SIG-M5 (cell line): ENCODE measurements at regions not wholly inside any gene's neighbourhood (a gene's known extent, or its start where the extent isn't known, plus 50 kb on each side); places are given as distances from the start of the nearest gene placed in this dataset.

Source experiments
- DNase-seq: peaks from one replicate; lab custom pipeline; 2025; lab: John Stamatoyannopoulos, UW

DNA sequence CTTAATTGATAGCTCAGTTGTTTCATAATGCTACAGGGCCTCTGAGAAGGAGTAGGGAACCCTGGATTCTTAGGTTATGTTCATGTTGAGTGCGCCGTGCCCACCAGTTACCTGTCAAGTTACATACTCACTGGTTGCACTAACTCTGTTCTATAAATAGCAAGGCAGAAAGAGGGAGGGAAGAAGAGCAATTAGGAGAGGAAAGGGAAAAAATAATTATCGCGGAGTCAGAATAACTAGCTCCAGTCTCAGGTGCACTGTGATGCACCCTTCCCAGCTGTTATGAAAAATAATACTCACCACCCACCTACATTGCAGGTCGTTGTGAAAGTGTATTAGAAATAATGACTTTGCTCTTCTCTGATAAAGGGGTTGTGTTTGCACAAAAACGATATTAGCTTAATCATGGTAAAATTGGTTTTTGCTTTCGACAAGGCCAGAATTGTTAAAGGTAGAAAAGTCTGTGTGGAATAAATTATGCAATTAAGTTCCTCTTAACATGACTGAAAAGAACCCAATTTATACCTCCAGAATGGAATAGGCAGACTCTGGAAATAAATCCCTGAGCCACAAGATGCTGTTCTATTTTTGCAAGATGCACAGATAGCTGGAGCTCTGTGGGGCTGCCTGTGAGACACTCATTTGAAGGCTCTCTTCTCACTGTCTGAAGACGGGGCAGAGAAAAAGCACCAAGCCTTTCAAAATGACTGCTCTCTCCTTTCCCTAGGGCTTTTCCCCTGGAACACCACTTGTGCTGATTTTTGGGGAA lies 137.6 kb upstream of the PITRM1 start:
- no peak for DNase-seq

DNA sequence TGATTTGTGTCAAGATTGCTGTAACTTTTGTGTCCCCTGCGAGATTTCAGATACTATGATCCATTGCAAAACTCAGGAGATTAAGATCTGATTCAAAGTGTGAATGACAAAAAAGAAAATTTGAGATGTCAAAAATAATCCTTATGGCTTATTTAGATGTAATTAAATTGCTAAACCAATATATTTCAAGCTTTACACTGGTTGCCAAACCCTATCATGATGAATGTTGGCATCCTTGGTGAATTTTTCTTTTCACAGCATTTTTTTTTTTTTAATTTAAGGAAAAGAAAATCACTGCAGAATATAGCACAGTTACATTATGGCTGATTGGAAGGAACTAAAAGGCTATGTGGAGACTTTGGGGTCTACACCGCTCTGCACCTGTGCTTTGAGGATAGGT lies 133.5 kb upstream of the PITRM1 start:
- DNase-seq = no peak

DNA sequence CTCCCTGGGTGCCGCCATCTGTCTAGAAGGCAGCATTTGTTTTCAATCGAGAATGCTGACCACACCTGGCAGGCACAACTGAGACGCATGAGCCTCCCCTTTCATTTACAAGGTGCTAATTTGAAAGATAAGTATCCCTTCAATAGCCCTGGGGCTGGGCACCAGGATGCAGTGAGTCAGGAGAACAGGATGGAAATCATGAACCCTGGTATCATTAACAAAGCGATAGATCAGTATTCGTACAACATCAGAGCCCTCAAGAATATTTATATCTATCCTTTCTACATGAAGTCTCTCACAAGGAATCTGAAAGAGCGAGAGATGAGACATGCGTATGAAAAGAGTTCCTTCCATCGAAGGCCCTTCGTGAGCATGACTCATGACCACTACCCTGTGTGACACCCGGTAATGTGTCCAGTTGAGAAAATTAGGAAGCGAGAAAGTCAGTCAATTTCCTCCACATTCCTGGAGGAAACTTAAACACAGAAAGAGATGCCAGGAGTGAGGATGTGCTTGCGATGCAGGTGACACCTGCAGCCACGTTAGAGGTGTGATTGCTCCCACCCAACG lies 123.1 kb upstream of the PITRM1 start:
- DNase-seq = no peak

DNA sequence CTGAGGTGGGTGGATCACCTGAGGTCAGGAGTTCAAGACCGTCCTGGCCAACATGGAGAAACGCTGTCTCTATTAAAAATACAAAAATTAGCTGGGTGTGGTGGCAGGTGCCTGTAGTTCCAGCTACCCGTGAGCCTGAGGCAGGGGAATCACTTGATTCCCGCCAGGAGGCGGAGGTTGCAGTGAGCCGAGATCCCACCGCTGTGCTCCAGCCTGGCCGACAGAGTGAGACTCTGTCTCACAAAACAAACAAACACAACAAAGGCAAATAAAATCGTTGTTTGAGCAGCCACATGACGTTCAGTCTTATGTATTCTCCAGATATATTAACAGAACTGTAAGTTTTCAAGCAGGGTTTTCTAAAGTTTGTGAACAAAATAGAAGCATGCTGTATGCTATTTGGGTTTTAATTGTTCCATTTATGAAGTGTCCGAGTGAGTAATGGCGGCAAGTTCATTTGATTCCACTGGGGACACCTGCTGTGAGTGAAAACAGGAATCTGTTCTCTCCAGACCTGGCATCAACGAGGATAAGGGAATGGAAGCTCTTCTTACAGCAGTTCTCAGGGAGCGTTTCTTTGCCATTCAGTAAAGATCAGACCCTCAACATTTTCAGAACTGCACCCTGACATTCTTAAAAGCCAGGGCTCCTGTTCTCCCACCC lies 122.5 kb upstream of the PITRM1 start:
- DNase-seq = no peak

DNA sequence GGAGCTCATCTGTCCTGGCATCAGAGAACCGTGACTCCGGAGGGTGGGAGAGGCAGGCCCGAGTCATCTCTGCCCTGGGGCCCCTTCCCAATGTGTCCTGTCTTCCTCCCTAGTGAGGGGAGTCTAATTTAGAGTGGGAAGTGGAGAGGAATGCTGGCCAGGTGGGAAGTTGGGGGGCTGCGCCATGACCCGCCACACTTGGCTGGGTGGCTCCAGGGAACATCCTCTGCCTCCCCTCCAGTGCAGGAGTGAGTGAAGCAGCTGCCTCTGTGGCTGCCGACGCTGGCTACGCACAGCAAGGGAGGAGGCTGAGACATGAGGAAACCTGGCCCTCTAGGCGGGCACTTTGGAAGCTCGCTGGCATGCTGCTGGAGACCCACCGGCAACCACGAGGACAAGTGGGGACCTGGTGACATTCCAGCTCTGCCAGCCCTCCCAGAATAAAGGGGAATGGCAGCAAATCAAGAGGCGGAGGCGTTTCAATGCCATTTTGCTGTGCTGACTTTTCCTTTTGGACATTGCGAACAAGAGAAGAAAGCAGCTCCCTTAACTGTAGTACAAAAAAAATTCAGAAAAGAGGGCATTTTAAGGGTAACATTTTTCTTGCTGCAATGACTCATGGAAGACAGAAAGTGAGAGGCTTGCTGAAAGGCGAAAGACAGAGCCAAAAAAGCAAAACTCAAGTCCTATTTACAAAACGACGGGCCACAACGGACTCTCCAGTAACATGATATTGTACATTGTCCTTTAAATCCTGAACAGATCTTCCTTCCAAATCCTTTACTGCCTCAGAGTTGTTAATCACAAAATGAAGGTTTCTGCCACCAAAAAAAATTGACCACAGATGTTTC lies 121.2 kb upstream of the PITRM1 start:
- DNase-seq = no peak

DNA sequence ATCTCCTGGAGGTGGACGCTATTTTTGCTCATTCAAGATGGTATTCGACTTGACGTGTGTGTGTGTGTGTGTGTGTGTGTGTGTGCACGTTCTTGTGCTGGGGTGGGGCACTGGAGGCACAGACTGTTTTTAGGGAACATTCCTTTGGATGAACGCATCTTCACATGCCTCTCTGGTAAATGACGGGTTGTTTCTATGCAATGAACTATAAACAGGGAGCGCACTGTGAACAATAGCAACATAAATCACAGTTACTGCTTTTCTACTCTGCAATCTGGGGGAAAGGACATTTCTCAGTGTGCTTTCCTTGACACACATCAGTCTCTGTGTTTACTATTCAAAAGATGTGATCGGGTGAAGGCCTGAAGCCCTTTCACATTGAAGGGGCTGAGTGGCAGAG lies 120.1 kb upstream of the PITRM1 start:
- DNase-seq = no peak

DNA sequence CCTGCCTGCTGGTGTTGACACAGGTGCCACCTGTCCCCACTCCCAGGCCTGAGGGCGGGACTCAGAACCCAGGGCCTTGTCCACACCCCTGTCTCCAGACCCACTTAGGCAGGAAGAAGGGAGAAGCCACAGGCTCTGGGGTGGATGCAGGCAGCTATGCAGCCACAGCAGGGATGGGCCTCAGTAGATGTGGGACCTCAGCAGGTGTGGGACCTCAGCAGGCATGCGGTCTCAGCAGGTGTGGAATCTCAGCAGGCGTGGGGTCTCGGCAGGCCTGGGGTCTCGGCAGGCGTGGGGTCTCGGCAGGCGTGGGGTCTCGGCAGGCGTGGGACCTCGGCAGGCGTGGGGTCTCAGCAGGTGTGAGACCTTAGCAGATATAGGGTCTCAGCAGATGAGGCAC lies 118.0 kb upstream of the PITRM1 start:
- no peak for DNase-seq

DNA sequence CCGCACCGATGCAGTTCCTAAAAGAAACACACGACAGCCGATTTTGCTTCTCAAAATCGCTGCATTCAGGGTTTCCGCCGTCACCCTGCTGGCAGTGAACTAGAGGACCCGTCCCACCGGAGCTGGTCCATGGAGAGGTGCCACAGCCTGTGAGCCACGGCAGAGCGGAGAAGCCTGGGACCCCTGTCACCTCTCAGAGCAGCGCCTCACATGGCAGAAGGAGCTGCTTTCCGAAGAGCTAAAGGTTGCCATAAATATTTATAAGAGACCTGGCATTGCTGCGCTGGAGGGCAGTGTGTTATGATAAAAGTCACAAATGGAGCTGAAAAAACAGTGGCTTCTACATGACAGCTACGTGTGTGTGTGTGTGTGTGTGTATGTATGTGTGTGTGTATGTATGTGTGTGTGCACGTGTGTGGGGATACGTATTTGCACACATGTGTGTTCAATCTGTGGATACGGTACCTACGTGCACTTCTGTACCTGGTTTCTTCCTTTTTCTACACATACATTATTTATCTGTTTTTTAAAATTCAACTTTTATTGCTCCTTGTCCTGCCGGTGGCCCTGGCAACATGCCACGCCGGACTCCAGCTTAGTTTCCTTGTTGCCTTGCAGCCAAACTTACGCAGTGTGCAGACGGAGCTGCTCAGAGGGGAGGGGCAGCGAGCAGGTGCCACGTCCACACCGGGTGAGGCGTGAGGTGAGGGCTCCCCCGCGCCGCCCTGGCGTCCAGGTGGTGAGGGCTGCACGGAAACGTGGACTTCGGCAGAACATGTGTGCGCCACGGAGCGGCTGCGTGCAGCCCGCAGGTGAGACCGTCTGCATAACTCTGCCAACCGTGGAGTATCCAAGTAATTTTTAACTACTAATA lies 115.2 kb upstream of the PITRM1 start:
- DNase-seq = no peak

DNA sequence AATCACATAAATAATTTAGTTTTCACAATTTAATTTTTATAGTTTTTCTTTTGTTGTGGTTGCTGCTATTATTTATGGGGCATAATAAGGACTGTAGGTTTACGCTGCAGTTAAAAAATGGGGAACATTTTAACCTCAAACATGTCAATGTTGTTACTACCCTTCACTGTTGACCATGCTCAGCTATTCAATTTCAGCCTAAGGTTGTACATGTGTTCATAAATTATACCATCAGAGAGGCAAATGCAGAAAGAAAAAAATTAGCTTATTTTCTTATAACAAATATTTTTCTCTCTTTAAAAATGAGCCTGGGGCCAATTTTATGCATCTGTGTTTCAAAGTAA lies 110.1 kb upstream of the PITRM1 start:
- DNase-seq = no peak

DNA sequence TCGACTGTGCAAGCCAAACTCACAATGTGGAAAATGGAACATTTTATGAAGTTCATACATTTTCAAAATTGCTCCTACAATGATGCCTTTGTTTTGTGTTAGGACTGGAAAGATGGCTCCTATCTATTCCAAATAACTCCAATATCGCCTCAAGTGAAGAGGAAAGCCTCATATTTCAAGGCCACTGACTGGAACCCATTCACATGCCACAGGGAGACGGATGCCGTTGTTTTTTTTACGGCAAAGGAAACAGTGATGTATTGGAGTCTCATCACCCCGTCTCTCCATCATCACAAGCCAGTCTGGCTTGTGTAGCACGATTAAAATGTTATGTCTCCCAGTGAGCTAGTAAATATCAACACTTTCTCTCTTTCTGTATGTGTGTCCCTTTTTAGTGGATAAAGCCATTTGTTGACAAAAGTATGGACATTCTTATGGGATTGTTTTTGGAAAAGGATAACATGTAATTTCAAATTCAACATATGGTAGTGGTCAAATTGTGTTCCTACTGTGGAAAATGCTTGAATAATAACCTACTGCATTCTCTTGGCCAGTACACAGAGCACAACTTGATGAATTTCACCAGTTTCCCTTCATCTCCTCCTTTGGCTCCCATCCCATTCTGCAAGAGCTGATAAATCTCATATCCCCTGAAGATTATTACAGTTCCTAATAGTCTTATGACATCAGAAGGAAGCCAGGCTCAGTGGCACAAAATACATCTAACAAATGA lies 109.5 kb upstream of the PITRM1 start:
- DNase-seq = no peak

DNA sequence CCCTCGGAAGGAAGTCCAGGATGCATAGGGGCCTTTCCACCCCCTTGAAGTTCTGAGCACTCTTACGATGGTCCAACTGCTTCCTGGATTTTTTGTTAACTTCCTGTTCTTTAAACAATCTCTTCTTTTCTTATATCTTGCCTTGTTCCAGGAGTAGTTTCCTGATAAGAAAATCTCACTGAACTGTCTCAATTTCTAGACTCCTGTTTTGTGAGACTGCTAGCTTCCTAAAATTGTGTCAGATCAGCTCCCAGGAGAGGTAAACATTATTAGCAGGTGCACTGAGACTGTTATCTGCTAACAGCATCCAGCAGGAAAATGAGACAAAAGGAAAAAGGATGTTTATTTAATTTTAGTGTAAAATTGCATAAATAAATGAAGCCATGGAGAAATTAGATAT lies 106.2 kb upstream of the PITRM1 start:
- no peak for DNase-seq

DNA sequence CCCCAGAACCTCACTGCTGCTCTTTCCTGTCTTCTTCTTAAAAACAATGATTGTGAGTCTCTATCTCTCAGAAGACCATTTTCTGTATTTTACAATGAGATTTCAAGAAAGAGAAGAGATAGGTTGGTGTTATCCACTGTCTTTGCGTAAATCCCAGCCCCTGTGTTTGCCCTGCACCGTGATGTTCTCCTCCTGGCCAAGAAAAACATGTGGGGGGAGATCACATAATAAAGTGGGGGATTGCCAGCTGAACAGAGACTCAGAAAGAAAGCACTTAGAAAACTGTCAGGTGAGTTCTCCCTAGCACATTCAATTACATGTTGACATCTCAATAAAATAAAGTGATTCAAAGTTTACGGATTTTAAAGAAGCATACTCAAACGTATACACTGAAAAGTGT lies 105.0 kb upstream of the PITRM1 start:
- no peak for DNase-seq

DNA sequence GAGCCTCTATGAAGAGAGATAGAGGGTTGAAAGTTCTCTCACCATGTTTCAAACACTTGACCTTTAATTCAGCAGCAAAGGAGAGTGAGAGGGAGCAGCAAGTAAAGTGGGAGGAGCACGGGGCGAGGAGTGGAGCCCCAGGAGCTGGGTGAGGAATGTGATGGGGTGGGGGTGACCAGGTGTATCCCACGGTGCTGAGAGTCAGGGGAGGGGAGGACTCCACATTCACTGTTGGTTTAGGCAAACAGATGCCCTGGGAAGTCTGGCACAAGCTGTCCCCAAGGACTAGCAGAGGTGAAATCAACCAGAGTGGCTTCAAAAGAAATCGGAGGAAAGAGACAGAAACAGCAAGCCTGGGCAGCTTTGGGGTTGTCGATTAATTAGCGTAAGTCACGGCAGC lies 101.8 kb upstream of the PITRM1 start:
- no peak for DNase-seq

DNA sequence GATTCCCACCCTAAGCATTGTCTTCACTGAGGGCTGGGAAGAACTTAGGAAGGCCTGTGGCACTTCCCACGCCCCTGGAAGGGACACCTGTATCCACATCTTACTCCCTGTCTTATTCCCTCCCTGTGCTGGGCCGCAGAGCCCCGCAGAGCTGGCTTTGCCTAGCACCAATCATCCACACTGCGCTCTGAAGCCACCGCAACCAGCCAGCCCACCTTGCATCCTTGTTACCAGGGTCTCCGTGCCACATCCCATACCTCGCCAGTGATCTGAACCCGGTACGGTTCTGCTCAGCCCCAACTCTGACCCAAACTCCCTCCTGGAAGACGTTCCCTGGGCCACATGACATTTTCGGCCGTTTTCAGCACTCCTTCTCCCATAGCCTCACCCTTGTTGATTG lies 101.4 kb upstream of the PITRM1 start:
- DNase-seq = no peak

DNA sequence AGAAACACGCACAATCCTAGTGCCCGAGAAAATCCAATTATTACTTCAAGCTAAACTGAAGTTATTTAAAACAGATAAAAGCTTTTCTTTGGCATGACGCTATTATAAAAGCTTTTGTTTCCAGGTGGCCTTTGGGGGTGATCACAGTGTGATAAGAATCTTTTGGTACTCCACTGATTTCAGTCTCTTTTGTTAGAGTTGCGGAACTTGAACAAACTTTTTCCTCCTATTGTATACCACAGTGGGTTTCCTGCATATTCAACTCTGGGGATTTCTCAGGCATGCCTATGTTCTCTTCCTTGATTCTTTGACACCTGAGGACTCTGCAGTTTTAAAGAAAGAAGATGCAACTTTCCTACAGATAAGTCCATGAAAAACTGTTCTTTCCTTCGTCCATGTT lies 99.7 kb upstream of the PITRM1 start:
- DNase-seq = no peak

DNA sequence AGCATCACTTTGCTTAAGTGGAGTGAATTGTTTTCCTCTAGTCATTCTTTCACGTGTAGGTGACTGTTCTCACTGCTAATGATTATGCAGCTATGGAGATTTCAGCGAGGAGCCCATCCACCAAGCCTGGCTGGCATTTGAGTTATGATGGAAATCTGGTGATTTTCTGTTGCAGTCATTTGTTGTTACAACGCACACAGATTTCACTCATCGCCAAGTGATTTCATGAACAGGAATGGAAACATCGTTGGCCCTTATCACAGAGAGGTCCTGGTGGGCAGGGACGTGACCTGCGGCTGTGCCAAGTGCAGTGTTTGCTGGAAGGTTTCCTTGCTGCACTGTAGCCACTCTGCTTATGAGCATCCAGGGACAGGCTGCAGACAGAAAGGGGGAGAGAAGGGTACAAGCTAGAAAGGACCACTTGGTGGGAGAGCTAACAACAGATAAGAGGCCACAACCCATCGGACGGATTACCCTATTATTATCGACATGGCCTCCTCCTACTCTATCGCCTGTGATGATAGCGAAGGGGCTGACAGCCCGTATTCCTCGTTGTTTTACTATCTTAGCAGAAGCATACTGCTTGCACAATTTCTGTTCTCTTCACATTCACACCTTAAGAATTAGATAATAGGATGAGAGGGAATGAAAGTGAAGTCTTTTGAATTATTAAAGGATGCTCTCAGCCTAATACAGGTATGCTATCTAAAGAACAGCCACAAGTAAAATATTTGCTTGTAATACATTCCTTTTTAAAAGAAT lies 99.0 kb upstream of the PITRM1 start:
- DNase-seq = no peak

DNA sequence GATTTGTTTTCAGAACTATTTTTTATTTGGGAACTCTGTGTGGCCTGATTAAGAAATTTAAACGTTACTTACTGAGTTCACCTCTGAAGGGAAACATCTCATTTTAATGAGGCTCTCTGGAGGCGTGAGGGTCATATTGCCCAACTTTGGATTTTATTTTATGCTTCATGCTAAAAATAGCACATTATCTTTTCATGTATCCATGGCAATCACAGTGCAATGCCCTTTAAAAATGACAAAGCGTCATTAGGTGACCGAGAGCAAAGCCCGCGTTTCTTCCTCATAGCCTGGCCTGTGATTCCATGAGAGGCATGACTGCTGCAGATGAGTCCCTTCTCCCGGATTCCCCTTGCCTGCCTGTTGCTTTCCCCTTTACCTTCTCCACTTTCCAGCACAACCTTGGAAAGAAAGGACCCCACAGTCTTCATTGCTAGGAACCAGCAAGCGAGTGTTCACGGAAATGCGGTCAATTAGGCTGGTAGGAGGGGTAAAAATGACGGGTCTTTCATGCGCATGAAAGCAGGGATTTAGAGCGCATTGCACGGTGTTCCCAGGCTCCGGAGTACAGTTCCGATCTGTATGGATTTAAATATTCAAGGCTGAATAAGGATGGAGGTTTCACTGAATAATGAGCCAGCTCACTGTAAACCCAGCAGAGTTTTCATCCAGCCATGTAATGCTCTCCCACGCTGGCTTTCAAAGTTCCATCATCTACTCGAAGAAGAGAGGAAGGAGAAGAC lies 98.2 kb upstream of the PITRM1 start:
- no peak for DNase-seq

DNA sequence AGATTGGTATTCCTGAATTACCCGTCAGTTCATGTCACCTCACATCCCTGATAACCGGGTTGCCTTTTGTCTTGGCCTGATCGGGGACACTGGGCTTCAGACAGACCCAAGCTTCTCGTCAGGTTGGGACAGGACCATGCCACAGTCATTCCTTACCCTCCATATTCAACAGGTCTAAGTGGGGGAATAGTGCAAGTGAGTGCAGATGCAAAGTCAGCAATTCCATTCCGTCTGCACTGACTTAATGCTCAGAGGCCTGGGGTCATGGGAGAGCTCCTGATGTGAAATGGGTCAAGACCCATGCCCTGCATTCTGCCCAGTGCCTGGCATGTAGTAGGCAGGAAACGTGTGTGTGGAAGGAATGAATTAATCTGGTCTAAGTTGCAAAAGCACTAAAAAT lies 95.4 kb upstream of the PITRM1 start:
- DNase-seq = no peak

DNA sequence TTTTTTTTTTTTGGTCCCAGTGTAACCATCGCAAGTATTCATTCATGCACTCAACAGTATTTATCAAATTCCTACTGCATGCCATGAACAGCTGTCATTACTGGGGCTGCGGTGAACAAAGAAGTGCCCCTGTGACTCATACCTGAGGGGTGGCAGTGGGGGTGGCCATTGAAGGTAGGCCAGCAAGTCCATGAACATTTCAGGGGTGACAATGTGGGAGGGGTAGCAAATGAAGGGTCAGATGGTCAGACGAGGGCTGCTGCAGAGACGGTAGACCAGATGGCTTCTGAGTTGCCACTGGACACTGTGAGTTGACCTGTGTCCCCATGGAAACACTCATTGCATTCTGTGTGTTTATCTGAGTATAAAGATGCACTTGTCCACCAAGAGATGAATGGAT lies 92.5 kb upstream of the PITRM1 start:
- no peak for DNase-seq
